VCaP (cell line): ENCODE measurements at regions not wholly inside any gene's neighbourhood (a gene's known extent, or its start where the extent isn't known, plus 50 kb on each side); places are given as distances from the start of the nearest gene placed in this dataset.
"Not testable (repeated sequence)": the region's sequence is repeated elsewhere in the genome, so short reads cannot be mapped to it uniquely, and the experiment has no call there.

Experiments used
- H3K27ac ChIP-seq: fragments of 450-650 bp; 2 replicates; pipeline ENCODE4 v1.5.1; 2017
- TF ChIP-seq, protein P1 (sequence below): fragments of 450-650 bp; conservative IDR thresholded peaks from 2 replicates; pipeline ENCODE4 v1.5.1; 2017; ENCODE audit warnings: mild to moderate bottlenecking, moderate library complexity

DNA sequence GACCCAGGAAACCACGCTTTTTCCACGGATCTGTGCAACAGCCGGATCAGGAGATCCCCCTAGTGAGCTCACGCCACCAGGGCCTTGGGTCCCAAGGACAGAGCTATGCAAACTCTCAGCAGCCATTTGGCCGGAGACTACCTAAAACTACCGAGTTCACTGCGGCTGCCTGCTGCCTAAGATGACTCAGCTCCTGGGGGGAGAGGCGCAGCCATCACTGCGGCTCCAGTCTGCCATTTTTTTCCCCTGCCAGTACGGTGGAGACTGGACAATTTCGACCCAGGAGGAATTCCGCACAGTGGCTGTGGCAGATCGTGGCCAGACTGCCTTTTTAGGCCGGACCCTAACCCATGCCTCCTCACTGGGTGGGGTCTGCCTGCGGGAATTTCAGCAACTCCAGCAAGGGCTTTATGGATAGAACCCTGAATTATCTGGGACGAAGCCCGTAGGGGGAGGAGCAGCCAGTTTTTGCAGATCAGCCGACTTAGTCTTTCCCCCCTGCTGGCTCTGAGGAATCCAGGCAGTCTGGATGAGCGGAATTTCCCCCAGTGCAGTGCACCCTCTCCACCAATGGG is 424.9 kb upstream of the UBE2E3 start:
- H3K27ac ChIP-seq = no peak overlapping the region
- TF ChIP-seq, protein P1, sequence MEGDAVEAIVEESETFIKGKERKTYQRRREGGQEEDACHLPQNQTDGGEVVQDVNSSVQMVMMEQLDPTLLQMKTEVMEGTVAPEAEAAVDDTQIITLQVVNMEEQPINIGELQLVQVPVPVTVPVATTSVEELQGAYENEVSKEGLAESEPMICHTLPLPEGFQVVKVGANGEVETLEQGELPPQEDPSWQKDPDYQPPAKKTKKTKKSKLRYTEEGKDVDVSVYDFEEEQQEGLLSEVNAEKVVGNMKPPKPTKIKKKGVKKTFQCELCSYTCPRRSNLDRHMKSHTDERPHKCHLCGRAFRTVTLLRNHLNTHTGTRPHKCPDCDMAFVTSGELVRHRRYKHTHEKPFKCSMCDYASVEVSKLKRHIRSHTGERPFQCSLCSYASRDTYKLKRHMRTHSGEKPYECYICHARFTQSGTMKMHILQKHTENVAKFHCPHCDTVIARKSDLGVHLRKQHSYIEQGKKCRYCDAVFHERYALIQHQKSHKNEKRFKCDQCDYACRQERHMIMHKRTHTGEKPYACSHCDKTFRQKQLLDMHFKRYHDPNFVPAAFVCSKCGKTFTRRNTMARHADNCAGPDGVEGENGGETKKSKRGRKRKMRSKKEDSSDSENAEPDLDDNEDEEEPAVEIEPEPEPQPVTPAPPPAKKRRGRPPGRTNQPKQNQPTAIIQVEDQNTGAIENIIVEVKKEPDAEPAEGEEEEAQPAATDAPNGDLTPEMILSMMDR = no peak

DNA sequence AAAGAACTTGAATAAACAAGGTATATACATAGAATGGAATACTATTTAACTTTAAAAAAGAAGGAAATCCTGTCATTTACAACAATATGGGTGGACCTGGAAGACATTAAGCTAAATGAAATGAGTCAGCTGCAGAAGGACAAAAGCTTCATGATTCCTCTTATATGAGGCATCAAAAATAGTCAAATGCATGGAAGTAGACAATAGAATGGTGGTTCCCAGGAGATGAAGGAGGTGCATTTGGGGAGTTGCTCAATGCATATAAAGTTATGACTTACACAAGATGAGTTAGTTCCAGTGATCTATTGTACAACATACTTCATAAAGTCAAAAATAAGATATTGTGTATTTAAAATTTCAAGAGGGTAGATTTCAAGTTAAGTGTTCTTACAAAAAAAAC is 426.1 kb upstream of the UBE2E3 start:
- TF ChIP-seq, protein P1 = no peak
- no peak overlapping the region for H3K27ac ChIP-seq

DNA sequence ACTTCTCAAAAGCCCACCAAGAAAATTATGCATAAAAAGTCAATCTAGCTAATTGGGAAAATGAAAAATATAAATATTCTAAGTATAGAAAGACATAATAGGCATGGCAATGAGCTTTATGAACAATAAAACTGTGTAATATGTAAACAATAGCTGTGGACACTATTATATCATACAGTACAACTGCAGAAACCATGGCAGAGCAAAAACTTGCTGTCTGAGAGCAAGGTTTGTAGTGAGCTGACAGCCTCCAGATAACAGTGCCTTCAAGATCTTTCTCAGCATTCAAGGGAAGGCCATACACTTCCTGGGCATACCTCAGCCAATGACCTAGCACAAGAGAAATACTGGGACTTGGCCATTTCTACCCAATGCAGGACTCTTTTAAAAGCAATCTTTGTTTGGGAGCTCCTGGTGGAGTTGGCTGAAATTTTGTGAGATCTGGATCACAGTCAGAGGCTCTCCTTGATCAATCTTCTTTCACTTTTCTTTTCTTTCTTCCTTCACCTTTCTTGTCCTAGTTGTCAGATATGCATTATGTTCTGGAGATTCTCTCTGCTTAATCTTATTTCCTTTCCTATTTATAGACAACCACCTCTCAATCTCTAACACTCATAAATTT is 427.2 kb upstream of the UBE2E3 start:
- TF ChIP-seq, protein P1 = no peak
- H3K27ac ChIP-seq = peak overlapping the region; percentile 44; the same call in 1 of the 2 replicates

DNA sequence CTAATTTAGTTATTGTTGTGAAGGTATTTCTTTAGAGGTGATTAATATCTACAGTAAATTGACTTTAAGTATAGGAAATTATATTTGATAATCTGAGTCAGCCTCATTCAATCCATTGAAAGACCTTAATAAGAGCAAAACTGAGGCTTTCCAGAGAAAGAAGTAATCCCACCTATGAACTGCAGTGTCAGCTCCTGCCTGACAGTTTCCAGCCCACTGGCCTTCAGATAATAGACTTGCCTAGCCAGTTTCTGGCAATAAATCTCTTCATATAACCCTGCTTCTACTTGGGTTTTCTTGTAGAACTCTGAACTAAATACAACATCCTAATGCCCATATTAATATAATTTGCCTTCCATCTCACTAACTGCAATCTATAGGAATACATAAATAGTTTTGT is 437.9 kb upstream of the UBE2E3 start:
- peak overlapping the region; percentile 41 for H3K27ac ChIP-seq
- TF ChIP-seq, protein P1 = no peak

DNA sequence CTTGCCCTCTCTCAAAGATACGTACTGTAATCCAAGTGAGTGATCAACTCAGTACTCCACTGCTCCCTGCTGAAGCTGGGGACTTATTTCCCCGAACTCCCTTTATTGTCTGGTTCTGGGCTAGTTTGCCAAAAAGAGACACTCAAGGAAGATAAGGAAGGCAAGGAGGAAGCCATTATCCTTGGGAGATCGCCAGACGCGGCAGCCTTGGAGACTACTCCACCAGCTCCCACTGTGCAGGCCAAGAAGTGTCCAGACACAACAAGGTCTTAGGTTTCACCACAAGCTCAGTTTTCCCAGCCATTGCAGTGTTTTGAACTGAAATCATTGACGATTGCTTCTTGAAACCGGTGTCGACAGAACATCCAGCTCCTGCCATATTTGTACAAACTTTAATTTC is 439.6 kb upstream of the UBE2E3 start:
- H3K27ac ChIP-seq = no peak overlapping the region
- TF ChIP-seq, protein P1 = no peak

DNA sequence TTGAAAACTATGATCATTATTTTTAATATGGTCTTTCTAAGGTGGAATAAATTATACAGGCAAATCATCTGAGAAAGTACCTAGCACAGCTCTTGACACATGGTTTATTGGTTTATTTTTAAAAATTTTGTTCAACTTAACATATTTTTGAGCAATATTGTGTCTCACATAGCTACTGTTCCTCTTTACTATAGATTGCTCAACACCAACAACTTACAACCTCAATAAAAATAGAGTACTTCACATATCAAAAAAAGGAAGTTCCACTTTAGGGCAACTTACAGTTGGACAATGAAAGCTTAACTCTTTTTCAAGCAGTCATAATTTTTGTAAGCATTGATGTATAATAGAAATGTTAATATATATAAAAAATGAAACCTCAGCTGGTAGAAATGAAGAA is 440.9 kb upstream of the UBE2E3 start:
- H3K27ac ChIP-seq = no peak overlapping the region
- TF ChIP-seq, protein P1 = no peak

DNA sequence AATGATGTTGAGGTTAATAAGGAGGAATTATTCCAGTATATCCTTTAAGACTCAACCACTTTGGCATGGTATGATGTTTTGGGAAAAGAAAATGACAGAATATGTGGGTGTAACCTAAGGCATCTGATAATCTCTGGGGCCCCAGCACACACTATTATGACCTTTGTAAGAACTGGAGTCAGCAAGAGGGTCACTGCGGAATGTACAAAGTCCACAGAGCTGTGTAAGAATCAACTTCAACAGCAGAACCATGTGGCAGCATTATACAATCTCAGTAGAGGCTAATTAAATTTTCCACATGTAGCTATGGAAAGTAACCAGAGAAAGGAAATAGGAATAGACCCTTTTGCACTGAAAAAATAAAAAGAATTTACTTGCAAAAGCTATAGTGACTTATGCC is 445.1 kb upstream of the UBE2E3 start:
- TF ChIP-seq, protein P1 = no peak
- no peak overlapping the region for H3K27ac ChIP-seq

DNA sequence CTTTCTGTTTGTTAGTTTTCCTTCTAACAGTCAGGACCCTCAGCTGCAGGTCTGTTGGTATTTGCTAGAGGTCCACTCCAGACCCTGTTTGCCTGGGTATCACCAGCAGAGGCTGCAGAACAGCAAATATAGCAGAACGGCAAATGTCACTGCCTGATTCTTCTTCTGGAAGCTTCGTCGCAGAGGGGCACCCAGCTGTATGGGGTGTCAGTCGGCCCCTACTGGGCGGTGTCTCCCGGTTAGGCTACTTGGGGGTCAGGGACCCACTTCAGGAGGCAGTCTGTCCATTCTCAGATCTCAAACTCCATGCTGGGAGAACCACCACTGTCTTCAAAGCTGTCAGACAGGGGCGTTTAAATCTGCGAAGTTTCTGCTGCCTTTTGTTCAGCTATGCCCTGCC is 448.6 kb upstream of the UBE2E3 start:
- not testable (repeated sequence) for H3K27ac ChIP-seq
